SK-N-SH treated with all-trans-retinoic acid at 6 μM for 48 hours (cell line): ENCODE measurements at regions not wholly inside any gene's neighbourhood (a gene's known extent, or its start where the extent isn't known, plus 50 kb on each side); places are given as distances from the start of the nearest gene placed in this dataset.

Experiments used
- ATAC-seq: fragments of 200-7000 bp; cut with Tn5 transposase; 3 replicates; pipeline ENCODE4 v1.9.1; 2020; ENCODE audit warnings: mild to moderate bottlenecking, moderate library complexity
- ARNTL ChIP-seq: fragments of 450-650 bp; formaldehyde crosslinking; IDR thresholded peaks from 2 replicates; pipeline ENCODE4 v1.5.0; 2020; ENCODE audit warnings: low read depth, mild to moderate bottlenecking, moderate library complexity, borderline replicate concordance
- BACH2 ChIP-seq: fragments of 250-450 bp; sonication (Bioruptor Pico); IDR thresholded peaks from 2 replicates; pipeline ENCODE4 v1.9.0; 2021; ENCODE audit warnings: mild to moderate bottlenecking, borderline replicate concordance
- CREB5 ChIP-seq: fragments of 250-450 bp; sonication (Bioruptor Pico); IDR thresholded peaks from 2 replicates; pipeline ENCODE4 v1.5.1; 2020; ENCODE audit warnings: low read depth, mild to moderate bottlenecking, moderate library complexity
- CSDC2 ChIP-seq: fragments of 250-450 bp; sonication (Bioruptor Pico); IDR thresholded peaks from 2 replicates; pipeline ENCODE4 v1.5.0; 2020; ENCODE audit warnings: mild to moderate bottlenecking, moderate library complexity
- CSRNP3 ChIP-seq: fragments of 250-450 bp; sonication (Bioruptor Pico); IDR thresholded peaks from 2 replicates; pipeline ENCODE4 v1.5.1; 2021; ENCODE audit warnings: mild to moderate bottlenecking, moderate library complexity
- GLIS3 ChIP-seq: fragments of 250-450 bp; sonication (Bioruptor Pico); IDR thresholded peaks from 2 replicates; pipeline ENCODE4 v1.5.0; 2020; ENCODE audit warnings: mild to moderate bottlenecking, moderate library complexity
- ISL1 ChIP-seq: fragments of 250-450 bp; sonication (Bioruptor Pico); IDR thresholded peaks from 2 replicates; pipeline ENCODE4 v2.1.2; 2022; ENCODE audit warnings: mild to moderate bottlenecking, moderate library complexity
- OSR1 ChIP-seq: fragments of 250-450 bp; sonication (Bioruptor Pico); IDR thresholded peaks from 2 replicates; pipeline ENCODE4 v1.8.0; 2022; ENCODE audit warnings: moderate library complexity, mild to moderate bottlenecking, inconsistent platforms
- POU6F1 ChIP-seq: fragments of 250-450 bp; sonication (Bioruptor Pico); IDR thresholded peaks from 2 replicates; pipeline ENCODE4 v1.8.0; 2021; ENCODE audit warnings: low read depth, mild to moderate bottlenecking, moderate library complexity, borderline replicate concordance
- PPARA ChIP-seq: fragments of 250-450 bp; sonication (Bioruptor Pico); IDR thresholded peaks from 2 replicates; pipeline ENCODE4 v1.5.0; 2020; ENCODE audit warnings: mild to moderate bottlenecking, borderline replicate concordance
- RARB ChIP-seq: fragments of 250-450 bp; sonication (Bioruptor Pico); IDR thresholded peaks from 2 replicates; pipeline ENCODE4 v1.8.0; 2021; ENCODE audit warnings: mild to moderate bottlenecking, moderate library complexity
- TCF4 ChIP-seq: fragments of 250-450 bp; sonication (Bioruptor Pico); IDR thresholded peaks from 2 replicates; pipeline ENCODE4 v1.8.0; 2021; ENCODE audit warnings: mild to moderate bottlenecking, moderate library complexity, borderline replicate concordance
- TOX ChIP-seq: fragments of 250-450 bp; sonication (Bioruptor Pico); IDR thresholded peaks from 2 replicates; pipeline ENCODE4 v1.8.0; 2021; ENCODE audit warnings: mild to moderate bottlenecking, moderate library complexity, borderline replicate concordance
- ZFP3 ChIP-seq: fragments of 250-450 bp; sonication (Bioruptor Pico); IDR thresholded peaks from 2 replicates; pipeline ENCODE4 v1.5.0; 2020; ENCODE audit warnings: mild to moderate bottlenecking, moderate library complexity
- ZFP30 ChIP-seq: fragments of 450-650 bp; formaldehyde crosslinking; IDR thresholded peaks from 2 replicates; pipeline ENCODE4 v1.5.0; 2022; ENCODE audit warnings: mild to moderate bottlenecking, moderate library complexity
- ZNF70 ChIP-seq: fragments of 450-650 bp; formaldehyde crosslinking; IDR thresholded peaks from 2 replicates; pipeline ENCODE4 v1.5.0; 2020; ENCODE audit warnings: mild to moderate bottlenecking, moderate library complexity

- ATAC-seq = no peak
- no peak for TF ChIP-seq OSR1 (CRISPR knock-in tag)
- TF ChIP-seq ZNF70 (CRISPR knock-in tag) = no peak
- no peak for TF ChIP-seq TOX
Measured at GRCh38 chr9:20114974-20115373, 326.1 kb upstream of the SLC24A2 start.

GRCh38 chr9:20112205-20112783 is 323.5 kb upstream of the SLC24A2 start:
- TF ChIP-seq TCF4 (CRISPR knock-in tag) (no peak), RARB (no peak), ZNF70 (CRISPR knock-in tag) (no peak), POU6F1 (CRISPR knock-in tag) (no peak)
- ATAC-seq = no peak

GRCh38 chr9:20111173-20111843 is 322.5 kb upstream of the SLC24A2 start:
- ATAC-seq = no peak
- TF ChIP-seq ARNTL (CRISPR knock-in tag) (no peak), TOX (no peak), CSDC2 (CRISPR knock-in tag) (no peak), CREB5 (no peak)

GRCh38 chr9:20095430-20096092 is 306.7 kb upstream of the SLC24A2 start:
- ATAC-seq = no peak
- no peak for TF ChIP-seq ISL1 (CRISPR knock-in tag)
- TF ChIP-seq, all 23 proteins: peak for 0

GRCh38 chr9:20092561-20092960 is 303.7 kb upstream of the SLC24A2 start:
- ATAC-seq = no peak

More at GRCh38 chr9:20092561-20092960, 303.7 kb upstream of the SLC24A2 start:
- TF ChIP-seq ZFP30 (CRISPR knock-in tag) (no peak), POU6F1 (CRISPR knock-in tag) (no peak), PPARA (CRISPR knock-in tag) (no peak), GLIS3 (CRISPR knock-in tag) (no peak), TOX (no peak), ISL1 (CRISPR knock-in tag) (no peak), ZNF70 (CRISPR knock-in tag) (no peak), CSRNP3 (CRISPR knock-in tag) (no peak), BACH2 (CRISPR knock-in tag) (no peak), ZFP3 (no peak)
